PC-3 (cell line): ENCODE measurements at regions not wholly inside any gene's neighbourhood (a gene's known extent, or its start where the extent isn't known, plus 50 kb on each side); places are given as distances from the start of the nearest gene placed in this dataset.

ENCODE experiments used
- EZH2 ChIP-seq: fragments of 300-600 bp; sonication (generic); IDR thresholded peaks from one replicate; pipeline ENCODE4 v1.6.1; 2017; ENCODE audit warnings: antibody characterized with exemption, mild to moderate bottlenecking, low read length; ENCODE audit not compliant: unreplicated experiment
- EZH2phosphoT487 ChIP-seq: fragments of 300-600 bp; sonication (generic); IDR thresholded peaks from 2 replicates; pipeline ENCODE4 v1.6.1; 2018; ENCODE audit warnings: mild to moderate bottlenecking, antibody characterized with exemption, low read length, borderline replicate concordance
- TF ChIP-seq, protein P1 (sequence below): fragments of 300-600 bp; sonication (generic); conservative IDR thresholded peaks from 2 replicates; pipeline ENCODE4 v1.5.1; 2017; ENCODE audit warnings: antibody characterized with exemption, low read depth, mild to moderate bottlenecking, low read length

DNA sequence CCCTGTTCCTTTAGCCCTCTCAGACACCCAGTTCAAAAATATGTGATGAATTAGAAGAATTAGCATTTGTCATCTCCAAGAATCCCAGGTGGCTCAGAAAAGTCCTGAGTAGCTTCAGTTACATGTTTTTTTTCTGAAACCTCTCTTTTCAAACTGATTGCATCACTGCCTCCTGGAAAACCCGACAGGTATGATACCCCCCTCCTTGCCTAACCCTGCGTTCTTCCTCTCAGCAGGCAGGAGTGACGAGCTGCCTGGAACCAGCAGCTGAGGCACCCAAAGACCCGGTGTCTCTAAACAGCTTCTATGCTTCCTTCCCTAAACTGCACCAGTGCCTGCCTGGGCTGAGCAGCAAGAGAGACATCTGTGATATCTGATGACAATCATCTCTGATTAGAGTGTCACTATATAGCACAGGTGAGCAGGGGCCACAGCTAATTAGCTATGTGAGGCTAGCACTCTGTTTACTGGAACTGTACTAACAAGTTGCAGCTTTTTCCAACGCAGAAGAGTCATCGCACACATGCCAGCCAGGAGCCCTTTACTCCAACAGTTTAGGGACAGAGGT is 376.4 kb upstream of the ATP5MC3 start:
- TF ChIP-seq, protein P1, sequence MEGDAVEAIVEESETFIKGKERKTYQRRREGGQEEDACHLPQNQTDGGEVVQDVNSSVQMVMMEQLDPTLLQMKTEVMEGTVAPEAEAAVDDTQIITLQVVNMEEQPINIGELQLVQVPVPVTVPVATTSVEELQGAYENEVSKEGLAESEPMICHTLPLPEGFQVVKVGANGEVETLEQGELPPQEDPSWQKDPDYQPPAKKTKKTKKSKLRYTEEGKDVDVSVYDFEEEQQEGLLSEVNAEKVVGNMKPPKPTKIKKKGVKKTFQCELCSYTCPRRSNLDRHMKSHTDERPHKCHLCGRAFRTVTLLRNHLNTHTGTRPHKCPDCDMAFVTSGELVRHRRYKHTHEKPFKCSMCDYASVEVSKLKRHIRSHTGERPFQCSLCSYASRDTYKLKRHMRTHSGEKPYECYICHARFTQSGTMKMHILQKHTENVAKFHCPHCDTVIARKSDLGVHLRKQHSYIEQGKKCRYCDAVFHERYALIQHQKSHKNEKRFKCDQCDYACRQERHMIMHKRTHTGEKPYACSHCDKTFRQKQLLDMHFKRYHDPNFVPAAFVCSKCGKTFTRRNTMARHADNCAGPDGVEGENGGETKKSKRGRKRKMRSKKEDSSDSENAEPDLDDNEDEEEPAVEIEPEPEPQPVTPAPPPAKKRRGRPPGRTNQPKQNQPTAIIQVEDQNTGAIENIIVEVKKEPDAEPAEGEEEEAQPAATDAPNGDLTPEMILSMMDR = no peak
- TF ChIP-seq EZH2phosphoT487 (no peak), EZH2 (no peak)
